PC-3 (cell line): ENCODE measurements at regions not wholly inside any gene's neighbourhood (a gene's known extent, or its start where the extent isn't known, plus 50 kb on each side); places are given as distances from the start of the nearest gene placed in this dataset.

Experiments
- ATAC-seq: fragments of 200-7000 bp; cut with Tn5 transposase; 2 replicates; pipeline ENCODE4 v1.9.1; 2020; ENCODE audit warnings: mild to moderate bottlenecking, moderate library complexity
- BruUV-seq: library from RNA; stranded (reverse); fragments of 400-500 nt; replicated peaks from 2 replicates; lab custom pipeline; 2021; lab: Mats Ljungman, UMichigan
- CTCF ChIA-PET: fragments of 300-600 bp; sonication (Branson Sonifier 250); formaldehyde crosslinking; loops from one replicate; lab custom pipeline; 2022; ENCODE audit warnings: antibody characterized with exemption; lab: Charles Lee
- POLR2A ChIA-PET: fragments of 300-600 bp; sonication (Branson Sonifier 250); formaldehyde crosslinking; loops from one replicate; lab custom pipeline; 2022; ENCODE audit warnings: antibody characterized with exemption; ENCODE audit not compliant: unreplicated experiment; lab: Charles Lee
- DNase-seq: peaks from one replicate; pipeline ENCODE4 v3.0.0-alpha.2; 2015
- H2AFZ ChIP-seq: fragments of 300-600 bp; sonication (generic); 2 replicates; pipeline ENCODE4 v1.6.0; 2016; ENCODE audit warnings: antibody characterized with exemption, low read length
- H3F3A ChIP-seq: fragments of 300-600 bp; sonication (generic); one replicate; pipeline ENCODE4 v1.6.0; 2017; ENCODE audit warnings: antibody characterized with exemption, low read length, control low read depth, mild to moderate bottlenecking; ENCODE audit not compliant: unreplicated experiment
- H3K27ac ChIP-seq: fragments of 300-600 bp; sonication (generic); 2 replicates; pipeline ENCODE4 v1.5.1; 2016; ENCODE audit warnings: mild to moderate bottlenecking, low read length
- H3K27me3 ChIP-seq: fragments of 300-600 bp; sonication (generic); 2 replicates; pipeline ENCODE4 v1.6.1; 2016; ENCODE audit warnings: low read length, mixed read lengths
- H3K36me3 ChIP-seq: fragments of 300-600 bp; sonication (generic); 2 replicates; pipeline ENCODE4 v1.6.1; 2016; ENCODE audit warnings: low read depth, mixed run types, low read length, mixed read lengths
- H3K4me1 ChIP-seq: fragments of 300-600 bp; sonication (generic); 2 replicates; pipeline ENCODE4 v1.5.1; 2016; ENCODE audit warnings: low read length; ENCODE audit not compliant: insufficient read depth
- H3K4me2 ChIP-seq: fragments of 300-600 bp; sonication (generic); 2 replicates; pipeline ENCODE4 v1.6.0; 2016; ENCODE audit warnings: low read length
- H3K4me3 ChIP-seq: fragments of 300-600 bp; sonication (generic); 2 replicates; pipeline ENCODE4 v1.5.1; 2016; ENCODE audit warnings: mild to moderate bottlenecking, low read length, mixed read lengths
- H3K79me2 ChIP-seq: fragments of 300-600 bp; sonication (generic); 2 replicates; pipeline ENCODE4 v1.6.1; 2017; ENCODE audit warnings: low read length, mixed read lengths
- H3K9ac ChIP-seq: fragments of 300-600 bp; sonication (generic); 2 replicates; pipeline ENCODE4 v1.6.0; 2016; ENCODE audit warnings: mild to moderate bottlenecking, low read length
- H3K9me2 ChIP-seq: fragments of 300-600 bp; sonication (generic); replicated peaks from 2 replicates; pipeline ENCODE4 v1.6.1; 2016; ENCODE audit warnings: mixed run types, low read length, mixed read lengths
- H3K9me3 ChIP-seq: fragments of 300-600 bp; sonication (generic); 2 replicates; pipeline ENCODE4 v1.6.1; 2016; ENCODE audit warnings: low read length, mixed read lengths
- H4K20me1 ChIP-seq: fragments of 300-600 bp; sonication (generic); 2 replicates; pipeline ENCODE4 v1.6.1; 2016; ENCODE audit warnings: low read length, mixed read lengths
- CTCF ChIP-seq: fragments of 300-600 bp; sonication (generic); conservative IDR thresholded peaks from 2 replicates; pipeline ENCODE4 v1.5.1; 2017; ENCODE audit warnings: antibody characterized with exemption, low read depth, mild to moderate bottlenecking, low read length
- EZH2 ChIP-seq: fragments of 300-600 bp; sonication (generic); IDR thresholded peaks from one replicate; pipeline ENCODE4 v1.6.1; 2017; ENCODE audit warnings: antibody characterized with exemption, mild to moderate bottlenecking, low read length; ENCODE audit not compliant: unreplicated experiment
- EZH2phosphoT487 ChIP-seq: fragments of 300-600 bp; sonication (generic); IDR thresholded peaks from 2 replicates; pipeline ENCODE4 v1.6.1; 2018; ENCODE audit warnings: mild to moderate bottlenecking, antibody characterized with exemption, low read length, borderline replicate concordance
- intact Hi-C: fragments of 100-400 bp; cut with micrococcal nuclease; formaldehyde crosslinking; loops from 2 replicates; pipeline ENCODE4 v1.9.0; 2023

DNA sequence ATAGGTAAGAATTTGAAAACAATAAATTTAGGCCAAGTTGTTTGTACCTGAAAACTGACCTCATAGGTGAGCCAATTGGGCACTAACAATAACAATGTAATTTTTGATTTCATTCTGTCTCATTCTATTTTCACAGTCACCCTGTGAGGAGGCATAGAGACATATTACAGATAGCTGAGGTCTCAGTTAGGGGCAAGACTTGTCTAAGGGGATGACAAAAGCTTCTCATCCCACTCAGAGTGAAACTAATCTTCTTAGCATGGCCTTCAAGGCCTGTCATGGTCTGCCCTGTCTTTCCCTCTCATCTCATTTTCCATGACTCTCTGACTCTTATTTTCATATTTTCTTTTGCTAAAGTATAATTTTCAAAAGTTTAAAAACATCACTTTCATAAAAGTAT, 562.0 kb upstream of the TNP1 start:
- Histone ChIP-seq H3K79me2 (no peaks in the 10 kb centered on the region), H4K20me1 (no peaks in the 10 kb centered on the region), H3K27ac (no peak overlapping the region), H3K4me1 (no peaks in the 10 kb centered on the region), H3K9me3 (no peaks in the 10 kb centered on the region), H3K36me3 (no peaks in the 10 kb centered on the region), H3F3A (no peaks in the 10 kb centered on the region), H3K4me3 (no peak overlapping the region), H3K9me2 (no peaks in the 10 kb centered on the region), H3K9ac (no peak overlapping the region), H3K27me3 (no peaks in the 10 kb centered on the region), H2AFZ (no peak overlapping the region), H3K4me2 (no peak overlapping the region)
- BruUV-seq = no TSS peak
- DNase-seq (no peak), ATAC-seq (no peak)
- ChIA-PET POLR2A (no interaction called here), CTCF (no interaction called here)
- TF ChIP-seq CTCF = no peak
- no peak for TF ChIP-seq EZH2phosphoT487
- no peak for TF ChIP-seq EZH2
- intact Hi-C loops = no loop called here

GRCh38 chr2:217420854-217421253, 561.0 kb upstream of the TNP1 start:
- POLR2A ChIA-PET = no interaction called here
- Histone ChIP-seq H3K4me3 (no peak overlapping the region), H3K9me2 (no peaks in the 10 kb centered on the region), H3K9me3 (no peaks in the 10 kb centered on the region), H3K4me1 (no peaks in the 10 kb centered on the region), H3K9ac (no peak overlapping the region), H3F3A (no peaks in the 10 kb centered on the region), H3K27me3 (no peaks in the 10 kb centered on the region), H3K4me2 (no peak overlapping the region), H4K20me1 (no peaks in the 10 kb centered on the region), H3K27ac (no peak overlapping the region), H2AFZ (no peak overlapping the region), H3K79me2 (no peaks in the 10 kb centered on the region), H3K36me3 (no peaks in the 10 kb centered on the region)
- BruUV-seq = no TSS peak
- no peak for ATAC-seq
- no peak for DNase-seq
- TF ChIP-seq EZH2 (no peak), EZH2phosphoT487 (no peak), CTCF (no peak)
- CTCF ChIA-PET = no interaction called here
- intact Hi-C loops = no loop called here

DNA sequence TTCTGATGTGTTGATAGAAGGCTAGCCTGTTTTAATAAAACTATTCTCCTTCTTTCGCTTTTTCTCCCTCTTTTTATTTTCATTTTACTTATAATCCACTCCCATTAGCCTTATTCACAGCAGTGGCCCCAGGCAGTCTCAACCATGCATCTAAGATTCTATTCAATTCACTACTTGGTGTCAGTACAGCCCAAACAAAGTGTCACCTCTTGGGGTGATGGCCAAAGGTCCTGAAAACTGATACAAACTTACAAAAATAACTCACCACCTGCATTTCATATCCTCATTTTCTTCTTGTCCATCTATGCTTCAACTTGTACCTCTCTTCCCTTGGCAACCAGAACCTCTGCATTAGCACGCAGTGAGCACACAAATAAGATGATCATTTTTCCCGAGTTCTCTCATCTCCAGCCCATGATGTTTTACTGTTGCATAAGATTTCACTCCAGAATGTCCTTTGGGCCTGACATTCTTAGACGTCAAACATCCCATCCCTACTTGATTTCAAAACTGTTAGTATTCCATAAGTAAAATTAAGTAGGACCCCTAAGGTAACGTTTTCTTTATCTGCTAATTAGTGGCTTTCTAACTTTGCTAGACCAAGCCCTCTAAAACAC, 559.3 kb upstream of the TNP1 start:
- H3K36me3 ChIP-seq = no peaks in the 10 kb centered on the region
- H3K9me2 ChIP-seq = no peaks in the 10 kb centered on the region
- H3K9ac ChIP-seq = no peak overlapping the region
- TF ChIP-seq EZH2 = no peak
- no peak for TF ChIP-seq CTCF
- no peak for TF ChIP-seq EZH2phosphoT487
- DNase-seq = no peak
- H3K4me3 ChIP-seq = no peak overlapping the region
- ChIA-PET POLR2A (no interaction called here), CTCF (no interaction called here)
- H2AFZ ChIP-seq = no peak overlapping the region
- no peak overlapping the region for H3K4me2 ChIP-seq
- H3K27ac ChIP-seq = no peak overlapping the region
- H3K27me3 ChIP-seq = no peaks in the 10 kb centered on the region
- H4K20me1 ChIP-seq = no peaks in the 10 kb centered on the region
- H3K4me1 ChIP-seq = no peaks in the 10 kb centered on the region
- intact Hi-C loops = no loop called here
- no peaks in the 10 kb centered on the region for H3K9me3 ChIP-seq
- H3K79me2 ChIP-seq = no peaks in the 10 kb centered on the region
- no peaks in the 10 kb centered on the region for H3F3A ChIP-seq
- BruUV-seq = no TSS peak
- no peak for ATAC-seq
